ENCODE measurements at regions not wholly inside any gene's neighbourhood (a gene's known extent, or its start where the extent isn't known, plus 50 kb on each side); places are given as distances from the start of the nearest gene placed in this dataset.

- no peak for TF ChIP-seq CTCF (IDR thresholded peaks at IDR 0.05 in 4 of 5, conservative IDR thresholded peaks at IDR 0.05 in 1 of 5)
- TF ChIP-seq POLR2A (IDR thresholded peaks at IDR 0.05), result no peak
Measured at GRCh38 chr10:130587718-130588117, 451.5 kb downstream of the GLRX3 start.
